ENCODE measurements at regions not wholly inside any gene's neighbourhood (a gene's known extent, or its start where the extent isn't known, plus 50 kb on each side); places are given as distances from the start of the nearest gene placed in this dataset.

DNA sequence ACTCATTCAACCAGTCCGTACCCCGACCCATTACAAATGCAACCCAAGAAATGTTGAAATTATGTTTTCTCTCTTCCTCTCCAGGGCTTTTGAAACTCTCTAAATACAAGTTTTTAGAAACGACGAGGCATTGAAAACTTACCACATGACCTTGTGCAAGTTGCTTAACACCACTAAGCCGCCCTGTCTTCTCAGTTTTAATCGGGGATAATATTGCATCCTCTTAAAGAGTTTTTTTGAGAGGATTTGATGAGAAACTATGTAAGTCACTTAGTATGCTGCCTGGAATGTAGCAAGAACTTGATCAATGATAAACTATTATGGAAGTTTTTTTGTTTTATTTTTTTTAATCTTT is 149.0 kb upstream of the FAM20A start:
- TF ChIP-seq, protein P1, sequence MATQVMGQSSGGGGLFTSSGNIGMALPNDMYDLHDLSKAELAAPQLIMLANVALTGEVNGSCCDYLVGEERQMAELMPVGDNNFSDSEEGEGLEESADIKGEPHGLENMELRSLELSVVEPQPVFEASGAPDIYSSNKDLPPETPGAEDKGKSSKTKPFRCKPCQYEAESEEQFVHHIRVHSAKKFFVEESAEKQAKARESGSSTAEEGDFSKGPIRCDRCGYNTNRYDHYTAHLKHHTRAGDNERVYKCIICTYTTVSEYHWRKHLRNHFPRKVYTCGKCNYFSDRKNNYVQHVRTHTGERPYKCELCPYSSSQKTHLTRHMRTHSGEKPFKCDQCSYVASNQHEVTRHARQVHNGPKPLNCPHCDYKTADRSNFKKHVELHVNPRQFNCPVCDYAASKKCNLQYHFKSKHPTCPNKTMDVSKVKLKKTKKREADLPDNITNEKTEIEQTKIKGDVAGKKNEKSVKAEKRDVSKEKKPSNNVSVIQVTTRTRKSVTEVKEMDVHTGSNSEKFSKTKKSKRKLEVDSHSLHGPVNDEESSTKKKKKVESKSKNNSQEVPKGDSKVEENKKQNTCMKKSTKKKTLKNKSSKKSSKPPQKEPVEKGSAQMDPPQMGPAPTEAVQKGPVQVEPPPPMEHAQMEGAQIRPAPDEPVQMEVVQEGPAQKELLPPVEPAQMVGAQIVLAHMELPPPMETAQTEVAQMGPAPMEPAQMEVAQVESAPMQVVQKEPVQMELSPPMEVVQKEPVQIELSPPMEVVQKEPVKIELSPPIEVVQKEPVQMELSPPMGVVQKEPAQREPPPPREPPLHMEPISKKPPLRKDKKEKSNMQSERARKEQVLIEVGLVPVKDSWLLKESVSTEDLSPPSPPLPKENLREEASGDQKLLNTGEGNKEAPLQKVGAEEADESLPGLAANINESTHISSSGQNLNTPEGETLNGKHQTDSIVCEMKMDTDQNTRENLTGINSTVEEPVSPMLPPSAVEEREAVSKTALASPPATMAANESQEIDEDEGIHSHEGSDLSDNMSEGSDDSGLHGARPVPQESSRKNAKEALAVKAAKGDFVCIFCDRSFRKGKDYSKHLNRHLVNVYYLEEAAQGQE (IDR thresholded peaks at IDR 0.05; ENCODE audit: insufficient replicate concordance, low read depth) = no peak
- TF ChIP-seq, protein P2, sequence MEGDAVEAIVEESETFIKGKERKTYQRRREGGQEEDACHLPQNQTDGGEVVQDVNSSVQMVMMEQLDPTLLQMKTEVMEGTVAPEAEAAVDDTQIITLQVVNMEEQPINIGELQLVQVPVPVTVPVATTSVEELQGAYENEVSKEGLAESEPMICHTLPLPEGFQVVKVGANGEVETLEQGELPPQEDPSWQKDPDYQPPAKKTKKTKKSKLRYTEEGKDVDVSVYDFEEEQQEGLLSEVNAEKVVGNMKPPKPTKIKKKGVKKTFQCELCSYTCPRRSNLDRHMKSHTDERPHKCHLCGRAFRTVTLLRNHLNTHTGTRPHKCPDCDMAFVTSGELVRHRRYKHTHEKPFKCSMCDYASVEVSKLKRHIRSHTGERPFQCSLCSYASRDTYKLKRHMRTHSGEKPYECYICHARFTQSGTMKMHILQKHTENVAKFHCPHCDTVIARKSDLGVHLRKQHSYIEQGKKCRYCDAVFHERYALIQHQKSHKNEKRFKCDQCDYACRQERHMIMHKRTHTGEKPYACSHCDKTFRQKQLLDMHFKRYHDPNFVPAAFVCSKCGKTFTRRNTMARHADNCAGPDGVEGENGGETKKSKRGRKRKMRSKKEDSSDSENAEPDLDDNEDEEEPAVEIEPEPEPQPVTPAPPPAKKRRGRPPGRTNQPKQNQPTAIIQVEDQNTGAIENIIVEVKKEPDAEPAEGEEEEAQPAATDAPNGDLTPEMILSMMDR (IDR thresholded peaks at IDR 0.05; ENCODE audit: insufficient read depth, low read length) = no peak
- no peak for TF ChIP-seq POLR2AphosphoS5 (IDR thresholded peaks at IDR 0.05; ENCODE audit: low read depth)
- no peak for TF ChIP-seq SPI1 (IDR thresholded peaks at IDR 0.05; ENCODE audit: borderline replicate concordance, low read depth)
- TF ChIP-seq GABPA (IDR thresholded peaks at IDR 0.05; ENCODE audit: low read depth) = no peak

Data from HL-60 (cell line).